ENCODE measurements at regions not wholly inside any gene's neighbourhood (a gene's known extent, or its start where the extent isn't known, plus 50 kb on each side); places are given as distances from the start of the nearest gene placed in this dataset.

- H4K20me1 ChIP-seq (ENCODE audit: control insufficient read depth, extremely low read depth, insufficient read depth, low read length), result no peaks in the 10 kb centered on the region
- H3K36me3 ChIP-seq (ENCODE audit: control insufficient read depth in 2 of 2, extremely low read depth in 1 of 2, insufficient read depth in 2 of 2, low read length in 2 of 2), result no peaks in the 10 kb centered on the region
- no peaks in the 10 kb centered on the region for H3K79me2 ChIP-seq (ENCODE audit: control insufficient read depth, insufficient read depth, low read length)
- H3K4me2 ChIP-seq (ENCODE audit: control insufficient read depth, extremely low read depth, insufficient read depth, low read depth, low read length), result no peak overlapping the region
- FAIRE-seq (no peak), DNase-seq (ENCODE audit: low read depth, low spot score) (no peak)
- H3K4me1 ChIP-seq (ENCODE audit: control insufficient read depth, extremely low read depth, insufficient read depth, low read length), result no peaks in the 10 kb centered on the region
- H3K27ac ChIP-seq (ENCODE audit: control insufficient read depth, insufficient read depth, low read length), result no peak overlapping the region
- no peak overlapping the region for H3K9ac ChIP-seq (ENCODE audit: control insufficient read depth, extremely low read depth, insufficient read depth, low read length)
- H3K9me3 ChIP-seq (ENCODE audit: control insufficient read depth, low read depth, low read length), result no peaks in the 10 kb centered on the region
- H2AFZ ChIP-seq (ENCODE audit: control insufficient read depth, low read length), result no peak overlapping the region
- no peak overlapping the region for H3K4me3 ChIP-seq (ENCODE audit: control insufficient read depth in 2 of 3, extremely low read depth in 1 of 3, insufficient read depth in 2 of 3, low read depth in 1 of 3, low read length in 3 of 3)
- no peak for TF ChIP-seq EZH2 (IDR thresholded peaks at IDR 0.05; ENCODE audit: low read length)
- no peak for TF ChIP-seq CTCF (optimal IDR thresholded peaks at IDR 0.05 in 1 of 3, IDR thresholded peaks at IDR 0.05 in 1 of 3, conservative IDR thresholded peaks at IDR 0.05 in 1 of 3; ENCODE audit: extremely low read depth in 1 of 3, insufficient read depth in 2 of 3, low read length in 3 of 3)
- dilution Hi-C loops (cut with MboI; ENCODE audit: extremely low pct_ligation_motif_present, low sequenced_read_pairs), result no loop called here
- no peaks in the 10 kb centered on the region for H3K27me3 ChIP-seq (ENCODE audit: control insufficient read depth, extremely low read depth, insufficient read depth, low read length)
- H3K9me1 ChIP-seq (ENCODE audit: control insufficient read depth, extremely low read depth, insufficient read depth, low read length), result no peaks in the 10 kb centered on the region
These were observed 57.2 kb upstream of the APOBEC4 start for GRCh38 chr1:183710333-183710732.

GRCh38 chr1:183704131-183704530 is 51.0 kb upstream of the APOBEC4 start:
- Histone ChIP-seq H3K79me2 (ENCODE audit: control insufficient read depth, insufficient read depth, low read length) (no peaks in the 10 kb centered on the region), H3K27ac (ENCODE audit: control insufficient read depth, insufficient read depth, low read length) (no peak overlapping the region), H3K9me3 (ENCODE audit: control insufficient read depth, low read depth, low read length) (no peaks in the 10 kb centered on the region), H3K9me1 (ENCODE audit: control insufficient read depth, extremely low read depth, insufficient read depth, low read length) (no peaks in the 10 kb centered on the region), H4K20me1 (ENCODE audit: control insufficient read depth, extremely low read depth, insufficient read depth, low read length) (no peaks in the 10 kb centered on the region), H3K4me3 (ENCODE audit: control insufficient read depth in 2 of 3, extremely low read depth in 1 of 3, insufficient read depth in 2 of 3, low read depth in 1 of 3, low read length in 3 of 3) (no peak overlapping the region), H3K27me3 (ENCODE audit: control insufficient read depth, extremely low read depth, insufficient read depth, low read length) (no peaks in the 10 kb centered on the region), H3K4me1 (ENCODE audit: control insufficient read depth, extremely low read depth, insufficient read depth, low read length) (no peaks in the 10 kb centered on the region), H2AFZ (ENCODE audit: control insufficient read depth, low read length) (no peak overlapping the region), H3K9ac (ENCODE audit: control insufficient read depth, extremely low read depth, insufficient read depth, low read length) (no peak overlapping the region), H3K4me2 (ENCODE audit: control insufficient read depth, extremely low read depth, insufficient read depth, low read depth, low read length) (no peak overlapping the region), H3K36me3 (ENCODE audit: control insufficient read depth in 2 of 2, extremely low read depth in 1 of 2, insufficient read depth in 2 of 2, low read length in 2 of 2) (no peaks in the 10 kb centered on the region)
- no peak for TF ChIP-seq CTCF (optimal IDR thresholded peaks at IDR 0.05 in 1 of 3, IDR thresholded peaks at IDR 0.05 in 1 of 3, conservative IDR thresholded peaks at IDR 0.05 in 1 of 3; ENCODE audit: extremely low read depth in 1 of 3, insufficient read depth in 2 of 3, low read length in 3 of 3)
- no peak for TF ChIP-seq EZH2 (IDR thresholded peaks at IDR 0.05; ENCODE audit: low read length)
- FAIRE-seq (no peak), DNase-seq (ENCODE audit: low read depth, low spot score) (no peak)
- dilution Hi-C loops (cut with MboI; ENCODE audit: extremely low pct_ligation_motif_present, low sequenced_read_pairs), result no loop called here

Data from keratinocyte (primary cell).